H1 (cell line): ENCODE measurements at regions not wholly inside any gene's neighbourhood (a gene's known extent, or its start where the extent isn't known, plus 50 kb on each side); places are given as distances from the start of the nearest gene placed in this dataset.

ENCODE experiments used
- CTCF ChIA-PET: fragments of 300-600 bp; sonication (Branson Sonifier 250); formaldehyde crosslinking; loops from one replicate; lab custom pipeline; 2021; ENCODE audit not compliant: partially characterized antibody; lab: Charles Lee
- POLR2A ChIA-PET: fragments of 300-600 bp; sonication (Branson Sonifier 250); formaldehyde crosslinking; loops from one replicate; lab custom pipeline; 2021; ENCODE audit warnings: inconsistent platforms; ENCODE audit not compliant: partially characterized antibody; lab: Charles Lee
- DNase-seq, 2 experiments: peaks; one replicate each; pipeline versions ENCODE4 v3.0.0 to v3.0.0-alpha.2; 2010 to 2022; ENCODE audit warnings: low spot score in 2 of 2, low read depth in 1 of 2, mixed read lengths in 1 of 2
- FAIRE-seq: peaks from 2 replicates; lab custom pipeline; 2011; peaks lifted over from hg19 to GRCh38; lab: Jason Lieb, UNC
- H2AFZ ChIP-seq: 2 replicates; pipeline ENCODE4 v1.8.1; 2012; ENCODE audit warnings: low read length, inconsistent platforms
- H2AK5ac ChIP-seq: 2 replicates; pipeline ENCODE4 v1.6.1; 2013; ENCODE audit warnings: low read depth, low read length
- H2BK120ac ChIP-seq: replicated peaks from 2 replicates; pipeline ENCODE3; 2013; ENCODE audit warnings: low read depth, low read length, inconsistent platforms
- H2BK12ac ChIP-seq: 2 replicates; pipeline ENCODE4 v1.6.1; 2013; ENCODE audit warnings: low read depth, low read length
- H2BK15ac ChIP-seq: 2 replicates; pipeline ENCODE4 v1.6.1; 2013; ENCODE audit warnings: low read length
- H2BK20ac ChIP-seq: 2 replicates; pipeline ENCODE4 v1.6.1; 2013; ENCODE audit warnings: low read length
- H2BK5ac ChIP-seq: 2 replicates; pipeline ENCODE4 v1.6.1; 2013; ENCODE audit warnings: low read depth, low read length
- H3K14ac ChIP-seq: 2 replicates; pipeline ENCODE4 v1.6.1; 2013; ENCODE audit warnings: inconsistent platforms; ENCODE audit not compliant: insufficient read length
- H3K18ac ChIP-seq: 2 replicates; pipeline ENCODE4 v1.6.1; 2013; ENCODE audit warnings: low read length; ENCODE audit errors: extremely low read depth
- H3K23ac ChIP-seq: 2 replicates; pipeline ENCODE4 v1.6.1; 2013; ENCODE audit warnings: inconsistent platforms; ENCODE audit not compliant: insufficient read length
- H3K23me2 ChIP-seq: 2 replicates; pipeline ENCODE4 v1.6.1; 2013; ENCODE audit warnings: low read depth, low read length
- H3K27ac ChIP-seq: 2 replicates; pipeline ENCODE4 v1.6.1; 2011; ENCODE audit warnings: low read depth, low read length, inconsistent platforms
- H3K27me3 ChIP-seq, 4 experiments: replicated peaks in 1 of 4; 1 replicate in 1 of 4; 2 replicates in 3 of 4; pipeline versions ENCODE4 v1.6.1 to v1.8.1; 2011 to 2013; ENCODE audit warnings: low read length in 3 of 4, mild to moderate bottlenecking in 3 of 4, inconsistent platforms in 2 of 4, mixed read lengths in 2 of 4, moderate library complexity in 1 of 4; ENCODE audit not compliant: control insufficient read depth in 3 of 4, insufficient read depth in 3 of 4; ENCODE audit errors: extremely low read depth in 1 of 4
- H3K36me3 ChIP-seq, 4 experiments: 2 replicates each; pipeline versions ENCODE4 v1.6.1 to v1.8.1; 2011 to 2013; ENCODE audit warnings: mild to moderate bottlenecking in 4 of 4, low read length in 3 of 4, moderate library complexity in 2 of 4, control low read depth in 1 of 4, inconsistent platforms in 1 of 4; ENCODE audit not compliant: insufficient read depth in 4 of 4, control insufficient read depth in 2 of 4
- H3K4ac ChIP-seq: replicated peaks from 2 replicates; pipeline ENCODE3; 2013; ENCODE audit warnings: low read length, low read depth, mixed read lengths, inconsistent platforms; ENCODE audit not compliant: insufficient read length
- H3K4me1 ChIP-seq, 4 experiments: replicated peaks in 1 of 4; 1 replicate in 1 of 4; 2 replicates in 3 of 4; pipeline versions ENCODE4 v1.6.1 to v1.8.1; 2011 to 2013; ENCODE audit warnings: low read length in 3 of 4, inconsistent platforms in 2 of 4, mixed read lengths in 1 of 4; ENCODE audit not compliant: insufficient read depth in 4 of 4, control insufficient read depth in 3 of 4
- H3K4me2 ChIP-seq, 2 experiments: 2 replicates each; pipeline versions ENCODE4 v1.6.1 to v1.8.1; 2011 to 2013; ENCODE audit warnings: low read depth in 2 of 2, low read length in 2 of 2, control low read depth in 1 of 2, inconsistent platforms in 1 of 2, mild to moderate bottlenecking in 1 of 2; ENCODE audit not compliant: insufficient read depth in 1 of 2
- H3K4me3 ChIP-seq, 4 experiments: fragments of 200-600, 300-600 bp in 1 of 4; sonication (generic), shearing (Covaris generic), sonication (Bioruptor Twin) in 1 of 4; 2 replicates each; pipeline versions ENCODE4 v1.5.1 to v1.8.1; 2011 to 2016; ENCODE audit warnings: low read length in 4 of 4, low read depth in 3 of 4, control low read depth in 2 of 4, inconsistent platforms in 2 of 4, mild to moderate bottlenecking in 2 of 4, mixed read lengths in 1 of 4, moderate library complexity in 1 of 4; ENCODE audit not compliant: insufficient read depth in 2 of 4; ENCODE audit errors: extremely low read depth in 1 of 4
- H3K56ac ChIP-seq: replicated peaks from 2 replicates; pipeline ENCODE3; 2013; ENCODE audit warnings: low read depth, mild to moderate bottlenecking, mixed read lengths, low read length, inconsistent platforms; ENCODE audit not compliant: insufficient read length
- H3K79me1 ChIP-seq: 2 replicates; pipeline ENCODE4 v1.6.1; 2013; ENCODE audit warnings: low read depth, low read length, control low read depth
- H3K79me2 ChIP-seq, 2 experiments: 2 replicates each; pipeline versions ENCODE4 v1.6.1 to v1.8.1; 2012 to 2013; ENCODE audit warnings: low read length in 2 of 2, mild to moderate bottlenecking in 2 of 2, inconsistent platforms in 1 of 2; ENCODE audit not compliant: insufficient read depth in 2 of 2, control insufficient read depth in 1 of 2
- H3K9ac ChIP-seq, 4 experiments: replicated peaks in 1 of 4; 1 replicate in 1 of 4; 2 replicates in 3 of 4; pipeline versions ENCODE4 v1.6.1 to v1.8.1; 2011 to 2013; ENCODE audit warnings: low read depth in 3 of 4, low read length in 3 of 4, control low read depth in 2 of 4, mild to moderate bottlenecking in 2 of 4, moderate library complexity in 2 of 4, inconsistent platforms in 1 of 4; ENCODE audit errors: extremely low read depth in 1 of 4
- H3K9me3 ChIP-seq, 2 experiments: 2 replicates each; pipeline versions ENCODE4 v1.6.1 to v1.8.1; 2012 to 2013; ENCODE audit warnings: mild to moderate bottlenecking in 2 of 2, moderate library complexity in 2 of 2, control low read depth in 1 of 2, inconsistent platforms in 1 of 2, low read depth in 1 of 2, low read length in 1 of 2, mixed read lengths in 1 of 2; ENCODE audit not compliant: insufficient read depth in 2 of 2
- H4K20me1 ChIP-seq, 2 experiments: replicated peaks in 1 of 2; 2 replicates each; pipeline versions ENCODE3 to v1.8.1; 2011 to 2013; ENCODE audit warnings: inconsistent platforms in 2 of 2, low read length in 2 of 2, mild to moderate bottlenecking in 1 of 2; ENCODE audit not compliant: insufficient read depth in 2 of 2, control insufficient read depth in 1 of 2
- H4K5ac ChIP-seq: 2 replicates; pipeline ENCODE4 v1.6.1; 2013; ENCODE audit warnings: low read length, low read depth, mixed read lengths, inconsistent platforms; ENCODE audit not compliant: insufficient read length
- H4K8ac ChIP-seq: 2 replicates; pipeline ENCODE4 v1.8.0; 2013; ENCODE audit warnings: mild to moderate bottlenecking, moderate library complexity, low read length, inconsistent platforms; ENCODE audit not compliant: insufficient read depth; ENCODE audit errors: extremely low read depth
- H4K91ac ChIP-seq: replicated peaks from 2 replicates; pipeline ENCODE3; 2013; ENCODE audit warnings: low read length, mixed read lengths, inconsistent platforms; ENCODE audit not compliant: insufficient read length
- ATF3 ChIP-seq: IDR thresholded peaks from 2 replicates; pipeline ENCODE4 v1.6.1; 2011; ENCODE audit warnings: low read depth, mild to moderate bottlenecking, low read length; ENCODE audit not compliant: insufficient read depth
- FOSL1 ChIP-seq: IDR thresholded peaks from 2 replicates; pipeline ENCODE4 v1.6.1; 2011; ENCODE audit warnings: mild to moderate bottlenecking, low read depth, low read length, moderate library complexity; ENCODE audit not compliant: insufficient read depth
- MAX ChIP-seq: IDR thresholded peaks from 2 replicates; pipeline ENCODE4 v1.6.1; 2012; ENCODE audit warnings: inconsistent platforms
- SAP30 ChIP-seq: fragments of 300-600 bp; sonication (generic); IDR thresholded peaks from 2 replicates; pipeline ENCODE4 v1.7.1; 2012; ENCODE audit warnings: low read length, moderate library complexity, mild to moderate bottlenecking, inconsistent platforms; ENCODE audit not compliant: insufficient read depth, insufficient replicate concordance
- SUZ12 ChIP-seq: fragments of 200-600 bp; sonication (generic); IDR thresholded peaks from 2 replicates; pipeline ENCODE4 v1.6.1; 2012; ENCODE audit warnings: mild to moderate bottlenecking, inconsistent platforms, low read length, moderate library complexity, mixed read lengths
- WGBS, 2 experiments: shearing (Covaris generic) in 1 of 2; methylation state at CpG; one replicate each; pipeline versions ENCODE4 v1.1.6 to v1.1.7; 2013 to 2015; ENCODE audit warnings: low lambda C conversion rate in 2 of 2, mixed read lengths in 2 of 2, inconsistent platforms in 1 of 2, low coverage in 1 of 2, missing lambda C conversion rate in 1 of 2; ENCODE audit not compliant: insufficient replicate concordance in 2 of 2, insufficient coverage in 1 of 2, insufficient read length in 1 of 2; ENCODE audit errors: extremely low coverage in 1 of 2, missing lambda C conversion rate in 1 of 2; 5-methylcytosine and 5-hydroxymethylcytosine counted together

GRCh38 chr3:145006271-145006670 is 1034.6 kb downstream of the DIPK2A start:
- H4K20me1 ChIP-seq: no peaks in the 10 kb centered on the region
- no peaks in the 10 kb centered on the region for H3K4me1 ChIP-seq
- no peak overlapping the region for H3K56ac ChIP-seq
- no peak overlapping the region for H2AK5ac ChIP-seq
- no peak overlapping the region for H3K4me2 ChIP-seq
- H3K23me2 ChIP-seq: no peaks in the 10 kb centered on the region
- H3K4ac ChIP-seq: no peak overlapping the region
- H2BK5ac ChIP-seq: no peak overlapping the region
- no peak for DNase-seq
- no peak overlapping the region for H4K8ac ChIP-seq
- no peak overlapping the region for H2BK20ac ChIP-seq
- FAIRE-seq: no peak
- H3K9me3 ChIP-seq: 0 out of 4 replicates have a peak, but pooled peaks cover 0 to 1% of the 10 kb centered on the region in 2 experiments
- no peak overlapping the region for H2BK15ac ChIP-seq
- H4K91ac ChIP-seq: no peak overlapping the region
- no peak overlapping the region for H2BK120ac ChIP-seq
- TF ChIP-seq SAP30 (no peak), MAX (no peak), ATF3 (no peak), FOSL1 (no peak), SUZ12 (no peak)
- H4K5ac ChIP-seq: no peak overlapping the region
- no peaks in the 10 kb centered on the region for H3K27me3 ChIP-seq
- ChIA-PET POLR2A (no interaction called here), CTCF (no interaction called here)
- H2BK12ac ChIP-seq: no peak overlapping the region
- no peak overlapping the region for H3K4me3 ChIP-seq
- no peaks in the 10 kb centered on the region for H3K79me2 ChIP-seq
- no peak overlapping the region for H3K23ac ChIP-seq
- H3K27ac ChIP-seq: no peak overlapping the region
- H3K14ac ChIP-seq: no peak overlapping the region
- H3K9ac ChIP-seq: no peak overlapping the region; a peak in 1 of 7 replicates
- H3K36me3 ChIP-seq: no peaks in the 10 kb centered on the region
- H3K18ac ChIP-seq: no peak overlapping the region
- no peaks in the 10 kb centered on the region for H3K79me1 ChIP-seq
- 100% methylated on average over 3 of the region's 3 CpGs; no CpG with 5 or more reads in 1 of the 2 experiments for WGBS, 2 experiments
- H2AFZ ChIP-seq: no peak overlapping the region
